GM12865 (cell line): ENCODE measurements at regions not wholly inside any gene's neighbourhood (a gene's known extent, or its start where the extent isn't known, plus 50 kb on each side); places are given as distances from the start of the nearest gene placed in this dataset.

Experiments
- DNase-seq: peaks from one replicate; pipeline ENCODE4 v3.0.0; 2010; ENCODE audit warnings: low read depth
- H3K4me3 ChIP-seq: 2 replicates; pipeline ENCODE4 v1.5.1; 2011; ENCODE audit warnings: mild to moderate bottlenecking, low read depth, low read length, control low read depth
- CTCF ChIP-seq: IDR thresholded peaks from 2 replicates; pipeline ENCODE4 v1.5.1; 2011; ENCODE audit warnings: low read length, control low read depth, low read depth, inconsistent platforms; ENCODE audit not compliant: insufficient read depth; ENCODE audit errors: missing control alignments

DNA sequence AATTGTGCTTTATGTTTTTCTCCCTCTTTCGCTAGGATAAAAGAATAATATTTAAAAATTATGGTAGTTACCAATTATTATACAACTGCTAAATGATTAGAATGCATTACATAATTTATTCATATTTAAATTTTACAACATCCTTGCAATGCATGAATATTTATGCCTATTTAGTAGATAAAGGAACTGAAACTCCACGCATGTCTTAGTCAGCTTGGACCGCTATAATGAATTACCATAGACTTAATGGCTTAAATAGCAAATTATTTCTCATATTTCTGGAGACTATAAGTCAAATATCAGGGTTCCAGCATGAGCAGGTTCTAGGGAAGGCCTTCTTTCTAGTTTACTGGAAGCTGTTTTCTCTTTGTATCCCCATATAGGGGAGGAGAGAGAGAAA is 1555.4 kb upstream of the ADGRL3 start:
- no peak for TF ChIP-seq CTCF
- H3K4me3 ChIP-seq: no peak overlapping the region
- no peak for DNase-seq

DNA sequence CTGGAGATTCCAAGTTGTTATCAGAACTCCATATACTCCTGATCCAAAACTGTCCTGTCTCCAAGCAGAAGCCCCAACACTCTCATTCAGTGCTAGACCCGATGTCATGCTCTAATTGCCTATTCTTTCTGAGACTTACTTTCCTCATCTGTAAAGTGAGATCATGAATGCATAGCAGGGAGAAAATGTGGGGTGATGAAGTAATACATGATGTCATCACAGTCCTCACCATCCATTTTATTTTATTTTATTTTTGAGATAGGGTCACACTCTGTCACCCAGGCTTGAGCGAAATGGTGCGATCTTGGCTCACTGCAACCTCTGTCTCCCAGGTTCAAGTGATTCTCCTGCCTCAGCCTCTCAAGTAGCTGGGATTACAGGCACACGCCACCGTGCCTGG is 1554.0 kb upstream of the ADGRL3 start:
- H3K4me3 ChIP-seq: no peak overlapping the region
- no peak for DNase-seq
- TF ChIP-seq CTCF: no peak

GRCh38 chr4:59647011-59647410 is 1553.1 kb upstream of the ADGRL3 start:
- no peak for DNase-seq
- no peak overlapping the region for H3K4me3 ChIP-seq
- TF ChIP-seq CTCF: no peak

- TF ChIP-seq CTCF: no peak
- H3K4me3 ChIP-seq: no peak overlapping the region
- no peak for DNase-seq
Measured at GRCh38 chr4:59647500-59647899, 1552.6 kb upstream of the ADGRL3 start.

GRCh38 chr4:59650861-59651260 is 1549.3 kb upstream of the ADGRL3 start:
- DNase-seq: no peak
- no peak overlapping the region for H3K4me3 ChIP-seq
- TF ChIP-seq CTCF: no peak

DNA sequence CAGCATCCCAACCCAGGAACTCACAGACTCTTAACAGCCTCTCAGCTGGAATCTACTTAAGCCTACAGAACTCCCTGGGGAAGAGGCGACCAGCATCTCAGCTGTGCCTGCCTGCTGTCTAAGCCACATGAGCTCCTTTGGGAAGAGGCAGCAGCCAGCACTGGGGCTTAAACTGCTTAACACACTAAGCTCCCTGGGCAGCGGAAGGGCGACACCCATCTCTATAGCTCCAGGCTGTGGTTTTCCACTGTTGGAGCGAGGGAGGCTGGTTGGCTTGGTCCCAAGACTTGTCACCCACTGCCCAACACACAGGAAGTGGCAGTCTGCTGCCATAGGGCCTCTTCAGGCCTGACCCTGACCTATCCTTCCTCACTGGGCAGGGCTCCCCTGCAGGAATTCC is 1544.1 kb upstream of the ADGRL3 start:
- TF ChIP-seq CTCF: no peak
- H3K4me3 ChIP-seq: no peak overlapping the region
- DNase-seq: no peak

GRCh38 chr4:59664771-59665170 is 1535.4 kb upstream of the ADGRL3 start:
- no peak for DNase-seq
- TF ChIP-seq CTCF: no peak
- H3K4me3 ChIP-seq: no peak overlapping the region
